ENCODE measurements at regions not wholly inside any gene's neighbourhood (a gene's known extent, or its start where the extent isn't known, plus 50 kb on each side); places are given as distances from the start of the nearest gene placed in this dataset.

DNA sequence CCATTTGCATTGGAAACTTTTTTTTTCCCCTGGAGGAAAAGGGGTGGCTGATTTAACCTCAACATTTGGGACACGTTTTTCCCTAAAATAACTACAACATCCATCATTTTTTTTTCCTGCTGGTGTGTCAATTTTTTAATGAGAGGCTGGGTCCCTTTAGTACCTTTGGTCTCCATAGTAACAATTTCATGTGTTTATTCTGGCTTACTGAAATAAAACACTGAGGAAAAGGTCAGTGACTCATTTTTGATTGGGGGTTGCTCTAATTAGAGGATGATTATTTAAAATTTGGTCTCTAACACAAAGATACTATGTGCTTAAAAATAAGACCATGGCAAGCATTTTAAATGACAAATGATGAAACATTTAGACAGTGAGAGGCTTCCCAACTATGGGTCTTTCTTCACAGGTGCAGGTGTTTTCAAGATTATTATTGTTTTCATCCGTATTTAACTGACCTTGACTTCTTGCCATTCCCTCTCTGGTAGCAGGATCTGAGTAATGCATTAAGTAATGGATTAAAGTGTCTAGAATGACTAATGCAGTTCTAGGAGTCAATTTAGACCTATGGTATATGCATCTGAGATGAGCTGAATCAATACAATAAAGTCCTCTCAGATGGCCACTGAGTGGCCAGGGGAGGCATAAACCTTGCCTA, 406.4 kb downstream of the KCNRG start:
- H3K4me2 ChIP-seq = peak overlapping the region; percentile 57
- ChIA-PET CTCF (no interaction called here), POLR2A (ENCODE audit: unreplicated experiment) (interaction anchor here (0.6 kb wide), 1 partner anchor 39 kb away, joined by 3 read pairs; no protein-coding TSS in a partner anchor)

DNA sequence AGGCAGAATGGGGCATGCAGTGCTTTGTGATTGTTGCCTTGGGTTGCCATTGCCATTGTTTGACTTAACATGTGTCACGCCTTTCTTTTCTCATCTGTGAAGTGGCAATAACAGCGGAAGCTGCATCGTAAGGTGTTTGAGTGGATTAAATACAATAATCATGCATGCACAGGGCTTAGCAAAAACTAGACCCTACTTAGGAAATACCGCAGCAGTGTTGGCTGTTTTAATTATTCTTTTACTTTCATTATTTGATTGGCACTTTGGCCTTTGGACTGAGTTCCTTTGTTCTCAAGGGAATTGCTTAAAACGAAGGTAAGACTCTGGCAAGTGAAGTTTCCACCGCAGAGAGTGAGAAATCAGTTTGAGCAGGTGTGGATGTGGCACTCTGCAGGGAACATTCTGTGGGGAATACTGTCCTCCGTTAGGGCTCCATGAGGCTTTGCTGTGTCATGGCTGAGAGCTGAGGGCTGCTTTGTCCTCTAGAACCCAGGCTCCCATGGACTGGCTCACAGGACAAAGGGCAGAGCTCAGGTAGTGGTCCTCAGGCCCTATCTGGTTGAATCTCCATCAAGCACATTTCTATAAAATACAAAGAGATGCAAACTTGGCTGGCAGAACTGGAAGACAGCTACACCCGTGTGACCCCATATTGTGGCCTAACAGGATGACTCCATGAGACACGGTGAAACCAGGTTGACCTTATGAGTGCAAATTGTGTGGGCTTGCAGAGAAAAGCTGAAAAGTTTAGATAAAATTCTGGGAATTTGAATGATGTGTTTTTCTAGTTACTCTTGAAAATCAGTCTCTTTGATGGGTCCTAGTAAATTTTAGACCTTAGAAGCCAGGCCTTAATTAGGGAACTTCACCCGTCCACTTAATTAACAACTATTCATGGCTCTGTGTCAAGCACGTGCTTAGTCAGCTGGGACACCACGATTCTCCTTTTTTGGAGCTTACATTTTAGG, 407.2 kb downstream of the KCNRG start:
- Histone ChIP-seq H3F3A (ENCODE audit: insufficient read depth, low read depth) (peaks cover 17% of the 10 kb centered on the region), H3K79me2 (ENCODE audit: low read depth) (no peaks in the 10 kb centered on the region), H4K20me1 (ENCODE audit: insufficient read depth) (no peaks in the 10 kb centered on the region), H3K4me2 (peak overlapping the region; percentile 57), H2AFZ (no peak overlapping the region), H3K27ac (no peak overlapping the region), H3K4me1 (replicated peaks; ENCODE audit: insufficient read depth) (peaks cover 24% of the 10 kb centered on the region), H3K9me3 (ENCODE audit: insufficient read depth, low read depth) (no peaks in the 10 kb centered on the region), H3K36me3 (ENCODE audit: low read depth) (no peaks in the 10 kb centered on the region), H3K27me3 (ENCODE audit: insufficient read depth, low read depth) (no peaks in the 10 kb centered on the region), H3K4me3 (no peak overlapping the region), H3K9me2 (ENCODE audit: insufficient read depth) (no peaks in the 10 kb centered on the region)
- intact Hi-C loops (cut with micrococcal nuclease; ENCODE audit: unreplicated experiment) = no loop called here
- CTCF ChIA-PET = no interaction called here
- no peak for TF ChIP-seq EZH2 (IDR thresholded peaks at IDR 0.05; ENCODE audit: low read depth)
- TF ChIP-seq, protein P1, sequence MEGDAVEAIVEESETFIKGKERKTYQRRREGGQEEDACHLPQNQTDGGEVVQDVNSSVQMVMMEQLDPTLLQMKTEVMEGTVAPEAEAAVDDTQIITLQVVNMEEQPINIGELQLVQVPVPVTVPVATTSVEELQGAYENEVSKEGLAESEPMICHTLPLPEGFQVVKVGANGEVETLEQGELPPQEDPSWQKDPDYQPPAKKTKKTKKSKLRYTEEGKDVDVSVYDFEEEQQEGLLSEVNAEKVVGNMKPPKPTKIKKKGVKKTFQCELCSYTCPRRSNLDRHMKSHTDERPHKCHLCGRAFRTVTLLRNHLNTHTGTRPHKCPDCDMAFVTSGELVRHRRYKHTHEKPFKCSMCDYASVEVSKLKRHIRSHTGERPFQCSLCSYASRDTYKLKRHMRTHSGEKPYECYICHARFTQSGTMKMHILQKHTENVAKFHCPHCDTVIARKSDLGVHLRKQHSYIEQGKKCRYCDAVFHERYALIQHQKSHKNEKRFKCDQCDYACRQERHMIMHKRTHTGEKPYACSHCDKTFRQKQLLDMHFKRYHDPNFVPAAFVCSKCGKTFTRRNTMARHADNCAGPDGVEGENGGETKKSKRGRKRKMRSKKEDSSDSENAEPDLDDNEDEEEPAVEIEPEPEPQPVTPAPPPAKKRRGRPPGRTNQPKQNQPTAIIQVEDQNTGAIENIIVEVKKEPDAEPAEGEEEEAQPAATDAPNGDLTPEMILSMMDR (conservative IDR thresholded peaks at IDR 0.05) = no peak
- POLR2A ChIA-PET (ENCODE audit: unreplicated experiment) = interaction anchor here (0.6 kb wide), 1 partner anchor 40 kb away, joined by 3 read pairs; no protein-coding TSS in a partner anchor
- BruUV-seq (replicated peaks) = no TSS peak
- no peak for DNase-seq

More for the DNA sequence above, 406.4 kb downstream of the KCNRG start:
- H3K4me1 ChIP-seq (replicated peaks; ENCODE audit: insufficient read depth) = peaks cover 24% of the 10 kb centered on the region
- H3K36me3 ChIP-seq (ENCODE audit: low read depth) = no peaks in the 10 kb centered on the region
- peaks cover 17% of the 10 kb centered on the region for H3F3A ChIP-seq (ENCODE audit: insufficient read depth, low read depth)
- peak in 1 of 2 experiments; percentile 83 for DNase-seq
- no peaks in the 10 kb centered on the region for H3K79me2 ChIP-seq (ENCODE audit: low read depth)
- no peaks in the 10 kb centered on the region for H4K20me1 ChIP-seq (ENCODE audit: insufficient read depth)
- TF ChIP-seq, protein P1 (conservative IDR thresholded peaks at IDR 0.05) = no peak
- no peak for TF ChIP-seq EZH2 (IDR thresholded peaks at IDR 0.05; ENCODE audit: low read depth)
- no peaks in the 10 kb centered on the region for H3K27me3 ChIP-seq (ENCODE audit: insufficient read depth, low read depth)
- peak overlapping the region; percentile 38 for H3K27ac ChIP-seq
- intact Hi-C loops (cut with micrococcal nuclease; ENCODE audit: unreplicated experiment) = no loop called here
- BruUV-seq (replicated peaks) = no TSS peak
- no peaks in the 10 kb centered on the region for H3K9me3 ChIP-seq (ENCODE audit: insufficient read depth, low read depth)
- H3K4me3 ChIP-seq = no peak overlapping the region
- no peak overlapping the region for H2AFZ ChIP-seq
- no peaks in the 10 kb centered on the region for H3K9me2 ChIP-seq (ENCODE audit: insufficient read depth)

DNA sequence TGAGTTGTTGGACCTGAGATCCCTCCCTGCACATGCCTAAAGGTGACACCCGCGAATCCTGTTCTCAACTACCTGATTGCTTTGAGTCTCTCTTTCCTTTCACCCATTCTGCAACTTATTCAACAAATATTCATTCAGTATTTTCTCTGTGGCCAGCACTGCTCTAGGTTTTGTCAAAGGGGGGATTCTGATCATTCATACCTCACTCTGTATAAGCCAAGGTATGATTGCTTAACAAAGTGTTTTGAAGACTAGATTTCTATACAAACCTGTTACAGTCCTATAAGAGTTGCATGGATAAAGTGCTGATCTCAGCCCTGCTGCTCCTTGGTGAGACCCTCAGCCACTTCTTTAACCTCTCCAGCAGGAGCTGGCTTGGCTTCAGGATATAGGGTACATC, 409.7 kb downstream of the KCNRG start:
- no peaks in the 10 kb centered on the region for H3K9me2 ChIP-seq (ENCODE audit: insufficient read depth)
- no peak overlapping the region for H2AFZ ChIP-seq
- H3K27me3 ChIP-seq (ENCODE audit: insufficient read depth, low read depth) = no peaks in the 10 kb centered on the region
- no peaks in the 10 kb centered on the region for H3K36me3 ChIP-seq (ENCODE audit: low read depth)
- no peaks in the 10 kb centered on the region for H3K79me2 ChIP-seq (ENCODE audit: low read depth)
- peaks cover 24% of the 10 kb centered on the region for H3K4me1 ChIP-seq (replicated peaks; ENCODE audit: insufficient read depth)
- H4K20me1 ChIP-seq (ENCODE audit: insufficient read depth) = no peaks in the 10 kb centered on the region
- H3K4me3 ChIP-seq = no peak overlapping the region
- no peak overlapping the region for H3K4me2 ChIP-seq
- intact Hi-C loops (cut with micrococcal nuclease; ENCODE audit: unreplicated experiment) = no loop called here
- H3F3A ChIP-seq (ENCODE audit: insufficient read depth, low read depth) = peaks cover 17% of the 10 kb centered on the region
- DNase-seq = no peak
- no TSS peak for BruUV-seq (replicated peaks)
- POLR2A ChIA-PET (ENCODE audit: unreplicated experiment) = no interaction called here
- CTCF ChIA-PET = no interaction called here
- H3K9me3 ChIP-seq (ENCODE audit: insufficient read depth, low read depth) = no peaks in the 10 kb centered on the region
- no peak overlapping the region for H3K27ac ChIP-seq
- TF ChIP-seq, protein P1 (conservative IDR thresholded peaks at IDR 0.05) = no peak
- TF ChIP-seq EZH2 (IDR thresholded peaks at IDR 0.05; ENCODE audit: low read depth) = no peak

Measured in PC-9 (cell line).